Mucosa of gallbladder (tissue), 1 donor: ENCODE measurements at regions not wholly inside any gene's neighbourhood (a gene's known extent, or its start where the extent isn't known, plus 50 kb on each side); places are given as distances from the start of the nearest gene placed in this dataset.

ENCODE experiments used
- DNase-seq: peaks from one replicate; pipeline ENCODE4 v3.0.0-alpha.2; 2020; ENCODE audit warnings: low spot score
- donor health status: DM: no; HTN: no; CAD: no.

DNA sequence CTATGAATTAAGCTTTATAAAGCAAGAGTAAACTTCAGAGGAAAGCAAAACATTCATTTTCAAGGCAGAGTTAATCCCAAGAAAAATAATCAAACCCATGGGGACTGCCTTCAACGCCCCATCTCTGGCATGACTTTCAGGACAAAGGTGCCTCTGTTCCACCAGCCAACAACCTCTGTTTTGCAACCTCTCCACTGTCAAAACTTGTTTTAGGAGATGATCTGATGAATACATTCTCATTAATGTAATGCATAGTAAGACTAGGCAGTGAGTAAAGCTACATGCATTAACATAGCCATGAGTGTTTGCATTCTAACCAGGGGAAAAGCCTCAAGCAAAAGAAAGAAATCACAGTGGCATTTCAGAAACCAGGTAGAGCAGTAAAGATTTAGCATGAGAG is 357.0 kb downstream of the FBXO15 start:
- no peak for DNase-seq

DNA sequence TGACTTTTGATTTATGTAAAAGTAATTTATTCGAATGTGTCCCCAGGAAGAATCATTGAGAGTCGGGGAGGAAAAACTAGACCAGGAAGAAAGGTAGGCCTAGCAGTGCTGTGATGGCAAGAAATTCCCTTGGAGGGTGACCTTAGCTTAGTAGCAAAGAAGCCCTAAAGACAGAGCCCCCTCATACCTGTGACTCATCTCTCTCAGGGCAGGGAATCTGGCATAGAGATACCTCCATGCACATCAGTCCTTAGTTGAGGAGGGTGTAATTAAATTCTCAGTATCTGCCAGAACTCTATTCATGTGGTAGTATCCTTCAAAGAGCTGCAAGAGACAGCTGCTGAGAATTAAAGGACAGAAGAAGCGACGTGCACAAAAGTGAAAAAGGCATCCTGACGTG is 360.3 kb downstream of the FBXO15 start:
- no peak for DNase-seq

DNA sequence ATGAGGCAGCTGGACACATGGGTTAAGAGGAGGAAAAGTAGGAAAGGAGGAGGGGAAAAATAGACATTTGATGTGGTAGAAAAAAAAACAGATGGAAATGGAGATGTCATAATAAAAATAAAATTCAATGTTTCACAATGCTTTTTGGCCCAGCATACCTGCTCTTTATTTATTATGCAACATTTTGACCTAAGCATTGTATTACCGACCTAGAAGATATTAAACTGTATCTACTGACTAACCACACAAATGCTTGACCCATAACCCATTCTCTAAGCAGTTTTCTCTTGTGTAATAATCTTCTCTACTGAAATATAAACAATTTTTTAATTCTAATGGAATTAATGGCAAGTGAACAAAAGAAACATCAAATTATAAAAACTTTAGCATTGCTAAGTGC is 362.3 kb downstream of the FBXO15 start:
- DNase-seq, result no peak

GRCh38 chr18:73784853-73785252 is 362.8 kb downstream of the FBXO15 start:
- no peak for DNase-seq

- DNase-seq, result no peak
Measured at GRCh38 chr18:73782405-73782804, 365.2 kb downstream of the FBXO15 start.

DNA sequence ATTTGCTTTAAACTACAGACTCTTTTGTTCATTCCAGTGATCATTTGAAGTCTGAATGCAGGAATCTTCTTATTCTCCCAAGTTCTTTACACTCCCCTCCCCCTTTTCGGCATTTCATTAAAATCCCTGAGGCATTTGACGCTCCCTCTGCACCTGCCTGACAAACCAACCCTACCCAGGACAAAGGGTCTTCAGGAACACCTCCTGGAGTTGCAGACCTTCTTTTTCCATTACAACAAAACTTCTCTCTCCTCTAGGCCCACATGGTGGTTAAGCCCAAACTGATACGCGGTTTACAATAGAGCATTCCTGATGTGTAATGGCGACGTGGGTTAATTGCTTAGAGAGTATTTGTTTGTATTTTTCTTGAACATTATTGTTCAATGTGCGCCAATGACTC is 367.4 kb downstream of the FBXO15 start:
- DNase-seq, result no peak

DNA sequence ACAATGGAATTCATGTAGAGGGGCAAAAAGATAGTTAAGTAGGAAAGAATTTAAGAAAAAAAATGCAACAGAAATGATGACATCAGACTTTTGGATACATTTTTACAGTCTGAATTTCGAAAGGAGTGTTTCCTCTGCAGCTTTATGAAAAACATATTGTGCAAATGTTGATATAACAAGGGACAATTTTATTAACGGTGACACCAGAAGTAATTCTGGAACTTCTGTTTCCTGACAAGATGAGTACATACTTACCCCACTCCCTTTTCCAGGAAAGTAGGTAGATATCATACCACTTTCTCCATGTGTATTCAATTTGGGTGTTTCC is 369.6 kb downstream of the FBXO15 start:
- DNase-seq, result no peak

GRCh38 chr18:73777356-73778031 is 370.1 kb downstream of the FBXO15 start:
- DNase-seq, result no peak

DNA sequence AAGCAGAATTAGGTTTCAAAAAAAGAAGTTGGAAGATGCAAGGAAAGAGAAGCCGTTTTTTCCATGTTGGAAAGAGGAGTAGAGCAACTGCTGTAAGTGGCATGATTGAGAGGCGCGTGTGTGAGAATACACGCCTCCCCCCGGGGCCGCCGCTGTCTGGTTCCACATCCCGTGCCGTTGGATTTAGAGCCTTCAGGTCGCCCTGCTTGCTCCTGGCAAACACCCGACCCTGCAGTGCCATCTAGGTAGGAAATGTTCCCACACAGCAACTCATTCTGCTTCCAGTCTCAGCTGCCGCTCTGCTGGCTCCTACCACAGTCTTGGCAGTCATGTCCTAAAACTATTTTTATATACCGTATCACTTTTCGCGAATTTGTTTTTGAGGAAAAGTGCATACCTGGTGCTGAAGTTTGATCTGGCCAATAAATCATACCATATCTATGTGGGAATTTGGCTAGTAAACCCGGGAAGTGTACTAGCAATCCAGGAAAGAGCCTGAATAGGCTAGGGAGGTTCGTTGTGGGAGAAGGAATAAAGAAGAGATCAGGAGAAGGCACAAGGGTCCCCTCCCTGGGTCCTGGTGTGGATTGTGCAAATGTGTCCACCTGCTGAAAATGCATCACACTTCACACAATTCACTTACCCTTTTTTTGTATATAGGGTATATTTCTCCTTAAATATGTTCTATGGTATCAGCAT is 372.7 kb downstream of the FBXO15 start:
- DNase-seq, result no peak

DNA sequence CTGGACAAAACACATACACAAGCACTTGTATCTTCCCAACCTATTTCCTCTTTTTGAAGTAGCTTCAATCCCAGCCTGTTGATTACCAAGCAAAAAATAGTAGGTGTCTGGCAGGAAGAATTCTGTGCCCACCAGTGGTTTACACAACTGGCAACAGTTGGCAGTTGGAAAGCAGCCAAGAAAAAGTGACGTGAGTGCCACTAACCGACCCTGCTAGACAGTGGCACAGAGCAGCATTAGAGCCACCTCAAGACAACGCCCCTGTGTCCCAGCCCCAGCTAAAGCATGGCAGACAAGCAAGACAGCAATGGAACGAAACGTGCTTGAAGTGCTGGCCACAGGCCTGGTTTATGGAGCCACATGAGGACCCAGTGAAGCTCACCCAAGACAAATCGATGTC is 379.6 kb downstream of the FBXO15 start:
- no peak for DNase-seq

GRCh38 chr18:73766910-73767515 is 380.6 kb downstream of the FBXO15 start:
- no peak for DNase-seq

DNA sequence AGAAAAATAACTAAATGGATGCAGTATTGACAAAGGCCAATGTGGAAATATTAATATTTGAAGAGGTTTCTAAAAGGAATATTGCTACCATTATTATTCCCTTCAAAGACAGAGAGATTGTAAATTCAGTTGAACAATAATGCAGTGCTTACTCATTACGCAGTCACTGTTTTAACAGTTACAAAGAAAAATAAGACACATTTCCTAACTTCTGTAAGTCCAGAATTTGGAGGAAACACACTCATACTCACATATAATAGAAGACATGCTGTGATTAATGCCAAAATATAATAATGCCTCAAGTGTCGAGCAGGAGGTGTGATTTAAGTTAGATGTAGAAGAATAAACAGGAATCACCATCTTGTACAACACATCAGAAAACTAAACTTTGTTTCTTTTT is 389.2 kb downstream of the FBXO15 start:
- DNase-seq, result no peak

DNA sequence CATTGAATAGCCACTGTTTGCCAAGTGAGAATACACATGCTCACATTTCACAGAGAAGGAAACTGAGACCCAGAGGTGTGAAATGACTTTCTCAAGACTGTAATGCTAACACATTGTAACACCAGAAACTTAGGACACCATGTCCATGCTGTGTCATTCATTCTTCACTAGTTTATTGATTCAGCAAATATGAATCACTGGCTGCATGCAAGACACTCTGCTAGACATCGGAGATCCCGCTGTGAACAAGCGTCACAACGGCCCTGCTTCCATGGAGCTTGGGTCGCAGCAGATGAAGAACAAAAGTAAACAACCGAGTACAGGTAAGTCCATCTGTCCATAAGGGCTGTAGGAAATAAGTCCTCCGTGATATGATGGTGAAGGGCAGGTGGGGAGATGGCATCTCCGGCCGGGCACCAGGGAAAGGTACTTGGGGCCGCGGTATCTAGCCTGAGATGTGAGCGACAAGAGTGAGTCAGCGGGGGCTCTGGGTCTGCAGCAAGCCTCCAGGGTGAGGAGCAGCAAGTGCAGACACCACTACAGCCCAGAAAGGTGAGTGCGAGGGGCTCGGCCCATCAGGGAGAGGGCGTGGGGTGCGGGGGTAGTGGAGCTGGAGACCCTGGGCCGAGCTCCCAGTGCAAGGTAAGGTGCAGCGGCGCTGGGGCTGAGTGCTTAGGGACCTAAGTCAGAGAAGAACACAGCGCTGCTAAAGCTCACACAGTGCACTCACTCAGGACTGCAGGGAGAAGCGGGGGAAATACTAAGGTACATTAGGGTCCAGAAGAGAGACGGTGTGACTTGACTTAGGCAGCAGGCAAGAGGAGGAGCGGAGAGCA is 391.2 kb downstream of the FBXO15 start:
- no peak for DNase-seq

DNA sequence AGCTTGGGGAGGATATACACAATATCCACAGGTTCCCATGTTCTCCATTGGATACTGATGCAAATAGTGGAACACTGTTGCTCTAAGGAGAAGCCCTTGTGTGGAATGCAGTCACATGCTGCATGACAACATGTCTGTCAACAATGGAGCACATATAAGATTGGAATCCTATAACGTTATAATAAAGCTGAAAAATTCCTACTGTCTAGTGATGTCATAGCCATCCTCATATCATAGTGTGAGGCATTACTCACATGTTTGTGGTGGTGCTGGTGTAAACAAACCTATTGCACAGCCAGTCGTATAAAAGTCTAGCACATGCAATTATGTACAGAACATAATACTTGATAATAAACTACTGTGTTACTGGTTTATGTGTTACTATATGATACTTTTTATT is 394.7 kb downstream of the FBXO15 start:
- DNase-seq, result no peak

GRCh38 chr18:73752546-73752945 is 395.1 kb downstream of the FBXO15 start:
- DNase-seq, result no peak

GRCh38 chr18:73750052-73750451 is 397.6 kb downstream of the FBXO15 start:
- no peak for DNase-seq

DNA sequence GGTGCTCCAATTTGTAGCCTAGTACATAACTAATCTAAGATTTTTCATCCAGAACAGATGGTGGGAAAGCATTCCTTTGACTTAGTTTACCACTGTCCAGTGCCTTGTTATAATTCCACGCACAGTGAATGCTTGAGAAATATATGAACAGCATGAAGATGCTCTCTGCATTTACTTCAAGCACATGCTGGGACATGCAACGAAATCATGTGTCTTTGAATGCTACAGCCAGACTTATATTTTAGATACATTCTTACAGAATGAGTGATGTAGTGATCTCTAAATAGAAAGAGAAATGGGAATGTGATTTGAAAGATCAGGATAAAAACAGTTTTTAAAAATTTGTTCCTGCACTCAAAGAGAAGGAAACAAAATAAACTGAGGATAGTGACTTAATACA is 398.3 kb downstream of the FBXO15 start:
- no peak for DNase-seq

DNA sequence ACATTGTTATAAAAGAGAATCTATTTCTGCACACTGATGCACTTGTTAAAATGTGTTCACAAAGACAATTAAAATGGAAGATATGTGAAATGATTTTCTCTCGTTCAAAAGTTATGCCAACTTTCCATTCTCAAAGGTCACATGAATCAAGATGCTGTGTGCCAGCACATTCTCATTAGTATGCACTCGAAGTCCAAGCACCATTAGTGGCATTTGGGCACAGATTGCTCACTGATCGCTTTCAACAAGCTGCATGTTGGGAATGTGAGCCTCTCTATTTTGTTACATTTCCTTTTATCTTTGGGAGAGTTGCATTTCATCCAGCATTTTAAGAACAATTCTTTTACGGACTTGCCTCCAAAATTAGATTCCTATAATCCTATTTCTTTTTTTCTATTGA is 398.9 kb downstream of the FBXO15 start:
- DNase-seq, result no peak

DNA sequence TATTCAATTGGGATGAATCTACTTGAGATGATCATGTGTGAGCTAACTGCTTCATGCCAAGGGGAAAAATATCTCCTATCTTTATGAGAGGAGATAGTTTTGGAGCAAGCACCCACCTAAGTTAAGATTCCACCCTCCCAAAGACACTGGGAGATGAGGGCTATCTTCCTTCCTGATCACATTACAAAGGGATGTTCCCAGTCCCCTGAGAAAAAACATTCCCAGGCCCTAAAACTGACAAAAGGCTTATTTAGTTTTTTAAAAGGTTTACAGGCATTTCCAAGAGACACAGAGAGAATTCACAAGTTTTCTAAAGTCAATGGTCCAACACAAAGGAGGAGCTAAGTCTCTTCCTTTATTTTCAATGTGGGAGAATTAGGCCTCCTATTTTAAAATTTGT is 401.5 kb downstream of the FBXO15 start:
- no peak for DNase-seq

DNA sequence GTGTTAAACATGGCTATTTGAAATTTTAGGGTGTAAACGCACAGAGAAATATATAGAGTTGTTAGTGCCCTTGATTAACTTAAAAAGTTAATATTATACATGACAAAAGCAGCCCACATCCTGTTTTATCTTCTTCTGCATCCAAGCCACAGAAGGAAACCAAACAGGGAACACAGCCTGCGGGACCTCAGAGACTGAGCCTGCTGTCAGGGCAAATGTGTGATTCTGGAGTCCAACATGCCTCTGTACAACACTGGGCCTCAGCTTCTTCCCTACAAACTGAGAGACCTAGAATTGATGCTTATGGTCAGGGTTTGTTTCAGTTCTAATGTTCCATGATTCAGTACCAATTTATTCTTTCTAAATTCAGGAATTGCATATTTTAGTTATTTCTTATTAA is 404.7 kb downstream of the FBXO15 start:
- no peak for DNase-seq

GRCh38 chr18:73741946-73742345 is 405.7 kb downstream of the FBXO15 start:
- DNase-seq, result no peak

DNA sequence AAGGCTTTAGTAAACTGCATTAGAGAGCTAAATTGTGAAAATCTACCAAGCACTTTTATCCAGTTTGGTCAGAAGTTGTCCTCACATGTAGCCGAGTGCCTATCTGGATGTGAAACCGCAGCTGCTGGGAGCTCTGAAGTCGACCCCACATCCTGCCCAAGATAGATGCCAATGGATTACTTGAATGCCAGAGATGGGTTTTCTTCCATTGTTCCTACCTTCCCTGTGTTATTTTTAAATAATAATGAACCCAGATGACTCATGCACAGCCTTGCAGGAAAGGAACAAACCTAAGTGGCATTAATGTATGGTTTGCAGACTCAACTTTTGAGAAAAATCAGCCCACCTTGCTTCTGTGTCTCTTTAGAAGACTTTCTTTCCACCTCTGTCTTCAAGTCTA is 408.5 kb downstream of the FBXO15 start:
- no peak for DNase-seq

- DNase-seq, result no peak
Measured at GRCh38 chr18:73737990-73738389, 409.6 kb downstream of the FBXO15 start.
